CD4-positive, alpha-beta memory T cell (primary cell): ENCODE measurements at regions not wholly inside any gene's neighbourhood (a gene's known extent, or its start where the extent isn't known, plus 50 kb on each side); places are given as distances from the start of the nearest gene placed in this dataset.
A peak's percentile ranks its signal among the peaks of the same experiment; 100 is the strongest.

Source experiments
- CTCF ChIA-PET: fragments of 350-600 bp; sonication (Branson Sonifier 250); formaldehyde crosslinking; loops from one replicate; lab custom pipeline; 2021; ENCODE audit warnings: inconsistent platforms; ENCODE audit not compliant: partially characterized antibody; lab: Charles Lee
- POLR2A ChIA-PET: fragments of 350-600 bp; sonication (Branson Sonifier 250); formaldehyde crosslinking; loops from one replicate; lab custom pipeline; 2021; ENCODE audit not compliant: partially characterized antibody; lab: Charles Lee
- DNase-seq, 5 donors: peaks; one replicate each; pipeline versions ENCODE4 v3.0.0 to v3.0.0-alpha.2; 2020 to 2022; ENCODE audit warnings: mixed read lengths in 1 of 5
- H3K27ac ChIP-seq: one replicate; pipeline ENCODE4 v1.7.0; 2013; ENCODE audit warnings: low read depth, low read length
- H3K27me3 ChIP-seq: 2 replicates; pipeline ENCODE4 v1.7.0; 2013; ENCODE audit warnings: mild to moderate bottlenecking, low read length, moderate library complexity; ENCODE audit not compliant: insufficient read depth
- H3K36me3 ChIP-seq: 2 replicates; pipeline ENCODE4 v1.7.0; 2013; ENCODE audit warnings: mild to moderate bottlenecking, low read length, moderate library complexity; ENCODE audit not compliant: insufficient read depth
- H3K4me1 ChIP-seq: 2 replicates; pipeline ENCODE4 v1.7.0; 2013; ENCODE audit warnings: mild to moderate bottlenecking, low read length, moderate library complexity; ENCODE audit not compliant: insufficient read depth
- H3K4me3 ChIP-seq, 2 donors: one replicate each; pipeline ENCODE4 v1.7.0; 2013; ENCODE audit warnings: low read length in 2 of 2, mild to moderate bottlenecking in 1 of 2
- H3K9me3 ChIP-seq, 2 donors: one replicate each; pipeline ENCODE4 v1.7.0; 2013; ENCODE audit warnings: low read length in 2 of 2, control low read depth in 1 of 2; ENCODE audit not compliant: control insufficient read depth in 1 of 2
- H3K27ac Mint-ChIP-seq, 7 donors: one replicate each; pipeline ENCODE4 v1.8.0; 2020 to 2021; ENCODE audit warnings: mixed read lengths in 7 of 7, mild to moderate bottlenecking in 6 of 7, inconsistent platforms in 3 of 7, moderate library complexity in 3 of 7
- H3K27me3 Mint-ChIP-seq, 2 donors: one replicate each; pipeline ENCODE4 v1.8.0; 2020 to 2021; ENCODE audit warnings: mixed read lengths in 2 of 2
- H3K36me3 Mint-ChIP-seq, 2 donors: one replicate each; pipeline ENCODE4 v1.8.0; 2020 to 2021; ENCODE audit warnings: mixed read lengths in 2 of 2, inconsistent platforms in 1 of 2, mild to moderate bottlenecking in 1 of 2
- H3K4me1 Mint-ChIP-seq, 4 donors: one replicate each; pipeline ENCODE4 v1.8.0; 2020 to 2021; ENCODE audit warnings: mixed read lengths in 4 of 4, mild to moderate bottlenecking in 1 of 4
- H3K4me3 Mint-ChIP-seq, 8 donors: one replicate each; pipeline ENCODE4 v1.8.0; 2020 to 2021; ENCODE audit warnings: mixed read lengths in 8 of 8, mild to moderate bottlenecking in 7 of 8, moderate library complexity in 6 of 8, inconsistent platforms in 3 of 8
- H3K9me3 Mint-ChIP-seq, 8 donors: one replicate each; pipeline ENCODE4 v1.8.0; 2020 to 2021; ENCODE audit warnings: mixed read lengths in 8 of 8, mild to moderate bottlenecking in 5 of 8, inconsistent platforms in 3 of 8, moderate library complexity in 1 of 8
- intact Hi-C: fragments of 100-400 bp; cut with micrococcal nuclease; formaldehyde crosslinking; loops from one replicate; pipeline ENCODE4 v1.15.1; 2023

DNA sequence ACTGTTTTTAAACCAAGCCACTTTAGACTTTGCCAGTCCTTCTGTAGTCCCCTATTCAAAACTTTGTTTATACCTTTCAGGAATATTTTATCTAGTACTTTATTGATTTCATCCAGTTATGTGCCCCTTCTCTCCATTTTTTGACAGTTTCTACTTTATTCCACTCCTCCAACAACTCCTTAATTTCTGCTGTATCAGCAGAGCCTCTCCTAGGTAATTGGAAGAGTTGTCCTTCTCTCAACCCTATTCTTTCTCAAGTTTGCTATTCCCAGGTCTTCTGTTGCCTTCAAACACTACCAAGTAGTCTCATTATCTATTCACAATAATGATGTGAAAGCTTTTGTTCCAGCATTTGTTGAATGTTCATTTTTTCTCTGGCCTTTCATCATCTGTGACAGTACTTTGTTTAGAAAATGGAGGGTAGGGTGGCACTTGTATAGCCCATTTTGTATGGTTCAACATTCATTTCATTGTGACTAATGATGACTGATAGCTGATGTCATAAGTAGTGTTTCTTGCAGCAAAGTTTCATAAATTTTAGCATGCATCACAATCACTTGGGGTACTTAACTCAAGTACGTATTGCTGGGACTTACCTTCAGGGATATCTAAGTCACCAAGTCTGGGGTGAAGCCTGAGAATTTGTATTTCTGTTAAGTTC is 204.4 kb upstream of the DMRT1 start:
- no peak overlapping the region for H3K27ac ChIP-seq
- intact Hi-C loops: no loop called here
- H3K9me3 Mint-ChIP-seq: peaks cover 0 to 4% (median 2%) of the 10 kb centered on the region in 8 donors
- no peaks in the 10 kb centered on the region for H3K27me3 Mint-ChIP-seq
- H3K4me1 ChIP-seq: no peaks in the 10 kb centered on the region
- peaks cover under 1 to 8% (median 2%) of the 10 kb centered on the region in 4 donors for H3K4me1 Mint-ChIP-seq
- H3K4me3 ChIP-seq: no peak overlapping the region
- H3K36me3 ChIP-seq: no peaks in the 10 kb centered on the region
- DNase-seq: no peak
- H3K36me3 Mint-ChIP-seq: peaks cover 0 to 15% of the 10 kb centered on the region in 2 donors
- H3K27ac Mint-ChIP-seq: no peak overlapping the region
- no peaks in the 10 kb centered on the region for H3K9me3 ChIP-seq
- ChIA-PET CTCF (no interaction called here), POLR2A (no interaction called here)
- no peaks in the 10 kb centered on the region for H3K27me3 ChIP-seq
- no peak overlapping the region for H3K4me3 Mint-ChIP-seq

DNA sequence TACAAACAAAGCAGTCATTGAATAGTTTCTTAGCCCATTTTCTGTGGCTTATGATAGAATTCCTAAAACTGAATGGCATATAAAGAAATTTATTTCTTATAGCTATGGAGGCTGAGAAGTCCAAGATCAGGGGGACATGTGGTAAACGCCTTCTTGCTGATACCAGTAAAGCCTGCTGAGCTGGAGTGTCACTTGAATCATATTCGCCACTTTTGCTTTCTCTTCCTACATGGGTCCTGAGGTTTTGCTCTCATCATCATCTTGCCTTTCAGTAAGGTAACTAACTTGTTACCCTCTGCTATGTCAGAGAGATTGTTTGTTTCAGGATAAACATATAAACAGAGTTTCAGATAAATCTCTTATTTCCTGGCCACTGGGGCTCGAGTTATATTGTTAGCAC is 203.3 kb upstream of the DMRT1 start:
- peaks cover 0 to 4% (median under 1%) of the 10 kb centered on the region in 8 donors for H3K9me3 Mint-ChIP-seq
- H3K27ac ChIP-seq: no peak overlapping the region
- DNase-seq: no peak
- intact Hi-C loops: no loop called here
- H3K4me1 ChIP-seq: no peaks in the 10 kb centered on the region
- H3K27me3 ChIP-seq: no peaks in the 10 kb centered on the region
- ChIA-PET POLR2A (no interaction called here), CTCF (no interaction called here)
- no peak overlapping the region for H3K27ac Mint-ChIP-seq
- no peak overlapping the region for H3K4me3 ChIP-seq
- H3K36me3 Mint-ChIP-seq: peaks cover 0 to 15% of the 10 kb centered on the region in 2 donors
- no peaks in the 10 kb centered on the region for H3K9me3 ChIP-seq
- H3K36me3 ChIP-seq: no peaks in the 10 kb centered on the region
- H3K4me3 Mint-ChIP-seq: no peak overlapping the region
- H3K4me1 Mint-ChIP-seq: peaks cover 0 to 8% (median 3%) of the 10 kb centered on the region in 4 donors
- H3K27me3 Mint-ChIP-seq: no peaks in the 10 kb centered on the region

DNA sequence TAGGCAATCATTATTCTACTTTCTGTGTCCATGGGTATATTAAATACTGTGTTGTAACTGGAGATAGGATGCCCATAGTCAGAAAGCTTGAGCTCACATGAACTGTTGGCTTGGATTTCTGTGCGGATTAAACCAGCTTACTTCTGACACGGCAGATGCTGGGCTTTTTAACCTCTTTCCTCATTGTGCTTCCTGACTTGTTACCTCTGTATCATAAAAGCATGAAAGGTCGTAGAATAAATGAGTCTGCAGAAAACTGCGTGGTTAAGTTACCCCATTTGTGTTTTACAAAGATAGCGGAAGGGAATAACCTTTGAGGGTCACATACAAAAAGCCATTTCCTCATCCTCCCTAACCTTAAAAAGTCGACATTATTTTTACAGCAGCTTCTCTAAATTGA is 199.5 kb upstream of the DMRT1 start:
- peaks cover 0 to 3% of the 10 kb centered on the region in 2 donors for H3K36me3 Mint-ChIP-seq
- intact Hi-C loops: no loop called here

DNA sequence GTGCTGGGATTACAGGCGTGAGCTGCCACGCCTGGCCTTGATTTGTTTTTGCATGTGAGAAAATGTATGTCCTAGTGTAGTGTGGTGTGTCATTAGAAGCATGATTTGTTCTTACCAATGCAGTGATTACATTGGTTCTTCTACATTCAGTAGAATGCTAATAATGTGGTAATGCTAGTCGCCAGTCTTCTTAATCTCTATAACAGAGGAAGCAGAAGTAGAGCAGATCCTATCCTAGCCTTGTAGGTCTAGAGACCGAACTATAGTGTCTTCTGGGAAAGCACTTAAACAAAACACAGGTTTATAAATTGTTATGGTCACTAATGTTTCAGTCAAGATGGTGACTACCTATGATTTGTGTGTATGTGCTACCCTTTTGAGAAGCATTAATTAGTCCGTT is 197.5 kb upstream of the DMRT1 start:
- no peak overlapping the region for H3K4me3 Mint-ChIP-seq
- peaks cover 1 to 8% (median 7%) of the 10 kb centered on the region in 4 donors for H3K4me1 Mint-ChIP-seq
- no peak overlapping the region for H3K27ac Mint-ChIP-seq
- ChIA-PET CTCF (no interaction called here), POLR2A (no interaction called here)
- intact Hi-C loops: no loop called here
- peaks cover 0 to 2% (median 0%) of the 10 kb centered on the region in 8 donors for H3K9me3 Mint-ChIP-seq
- H3K4me3 ChIP-seq: no peak overlapping the region
- DNase-seq: no peak
- no peaks in the 10 kb centered on the region for H3K36me3 Mint-ChIP-seq
- H3K27me3 Mint-ChIP-seq: no peaks in the 10 kb centered on the region
- no peaks in the 10 kb centered on the region for H3K9me3 ChIP-seq
- H3K36me3 ChIP-seq: no peaks in the 10 kb centered on the region
- H3K4me1 ChIP-seq: no peaks in the 10 kb centered on the region
- no peak overlapping the region for H3K27ac ChIP-seq
- H3K27me3 ChIP-seq: no peaks in the 10 kb centered on the region

More for the DNA sequence above, 199.5 kb upstream of the DMRT1 start:
- H3K9me3 ChIP-seq: no peaks in the 10 kb centered on the region
- H3K4me3 ChIP-seq: no peak overlapping the region
- H3K36me3 ChIP-seq: no peaks in the 10 kb centered on the region
- no peaks in the 10 kb centered on the region for H3K27me3 ChIP-seq
- peaks cover 0 to 8% (median 2%) of the 10 kb centered on the region in 4 donors for H3K4me1 Mint-ChIP-seq
- H3K4me3 Mint-ChIP-seq: no peak overlapping the region
- H3K27ac ChIP-seq: no peak overlapping the region
- DNase-seq: no peak
- H3K9me3 Mint-ChIP-seq: peaks cover 0 to 2% (median 0%) of the 10 kb centered on the region in 8 donors
- POLR2A ChIA-PET: no interaction called here
- no peaks in the 10 kb centered on the region for H3K4me1 ChIP-seq
- H3K27ac Mint-ChIP-seq: peak overlapping the region in 1 of 7 donors; percentile 10
- no peaks in the 10 kb centered on the region for H3K27me3 Mint-ChIP-seq
- CTCF ChIA-PET: no interaction called here

DNA sequence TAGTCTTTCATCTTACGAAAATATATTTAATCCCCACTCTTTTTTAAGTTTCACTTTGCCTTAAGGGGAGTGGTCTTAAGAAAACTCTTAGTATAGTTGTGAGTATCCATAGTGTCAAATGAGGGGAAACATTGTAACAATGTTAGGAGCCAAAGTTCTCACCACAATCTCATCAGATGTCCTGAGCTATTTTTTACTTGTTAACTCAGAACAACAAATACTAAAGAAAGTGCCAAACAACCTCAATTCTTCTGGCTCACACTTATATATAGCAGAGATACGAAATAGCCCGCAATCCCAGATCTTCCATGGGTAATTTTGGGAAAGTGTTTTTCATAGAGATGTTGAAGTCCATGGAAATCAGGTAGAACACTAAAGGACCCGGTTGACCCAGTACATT is 194.0 kb upstream of the DMRT1 start:
- no peak for DNase-seq
- H3K4me1 ChIP-seq: peaks cover 14% of the 10 kb centered on the region
- H3K9me3 ChIP-seq: no peaks in the 10 kb centered on the region
- H3K4me3 ChIP-seq: no peak overlapping the region
- H3K4me1 Mint-ChIP-seq: peaks cover 16 to 27% (median 18%) of the 10 kb centered on the region in 4 donors
- H3K36me3 ChIP-seq: no peaks in the 10 kb centered on the region
- ChIA-PET CTCF (no interaction called here), POLR2A (no interaction called here)
- H3K36me3 Mint-ChIP-seq: no peaks in the 10 kb centered on the region
- no peak overlapping the region for H3K4me3 Mint-ChIP-seq
- no peak overlapping the region for H3K27ac Mint-ChIP-seq
- no peaks in the 10 kb centered on the region for H3K27me3 Mint-ChIP-seq
- intact Hi-C loops: no loop called here
- H3K27me3 ChIP-seq: no peaks in the 10 kb centered on the region
- H3K9me3 Mint-ChIP-seq: no peaks in the 10 kb centered on the region
- H3K27ac ChIP-seq: no peak overlapping the region

DNA sequence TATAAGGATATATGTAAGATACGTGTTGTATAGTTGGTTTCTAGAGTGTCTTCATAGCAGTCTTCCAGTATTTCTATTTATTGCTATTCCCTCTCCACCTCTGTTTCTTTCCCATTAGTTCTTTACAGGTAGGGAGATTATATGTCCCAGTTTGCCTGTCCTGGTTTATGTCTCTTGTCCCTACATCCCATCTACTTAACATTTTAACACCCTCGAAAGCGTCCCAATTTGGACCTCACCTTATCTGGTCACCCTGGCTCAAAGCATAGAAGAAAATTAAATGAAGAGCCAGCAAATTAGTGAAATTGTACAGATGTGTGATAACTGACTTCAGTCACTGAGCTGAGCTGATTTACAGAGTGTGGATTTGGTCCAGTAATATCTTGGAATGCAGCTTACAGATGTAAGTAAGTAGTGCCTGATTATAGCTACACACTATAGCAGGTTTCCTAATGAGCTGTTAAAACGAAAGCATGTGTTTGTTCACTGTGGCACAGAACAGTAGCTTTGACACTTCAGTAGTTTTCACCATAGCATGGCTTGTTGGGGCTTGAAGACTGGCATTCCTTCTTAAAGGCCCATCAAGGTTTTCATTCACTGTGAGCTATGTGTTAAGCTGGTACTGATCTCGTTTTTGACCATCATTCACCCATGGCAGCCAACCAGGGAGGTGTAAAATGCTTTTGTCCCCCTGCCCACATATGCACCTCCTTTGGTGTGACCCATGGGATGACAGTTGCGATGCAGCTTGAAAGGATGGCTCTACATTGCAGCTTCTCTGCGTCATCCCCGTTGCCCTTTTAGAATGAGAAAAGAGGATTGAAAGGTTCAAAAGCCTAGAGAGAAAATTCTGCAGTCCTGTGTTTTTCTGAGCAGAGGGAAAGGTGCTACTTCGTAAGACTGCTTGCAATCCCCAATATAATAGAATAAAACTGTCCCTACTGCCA is 192.1 kb upstream of the DMRT1 start:
- H3K27ac ChIP-seq: no peak overlapping the region
- CTCF ChIA-PET: interaction anchor here (1.5 kb wide), 1 partner anchor 36 kb away, joined by 3 read pairs; no protein-coding TSS in a partner anchor
- no peaks in the 10 kb centered on the region for H3K9me3 ChIP-seq
- H3K4me3 ChIP-seq: no peak overlapping the region
- Mint-ChIP-seq H3K4me1 (peaks cover 16 to 28% (median 19%) of the 10 kb centered on the region in 4 donors), H3K9me3 (no peaks in the 10 kb centered on the region), H3K27ac (peak overlapping the region in 2 of 7 donors; percentile 48 to 91), H3K27me3 (no peaks in the 10 kb centered on the region), H3K4me3 (peak overlapping the region in 7 of 8 donors; percentile 63 to 88 (median 83)), H3K36me3 (no peaks in the 10 kb centered on the region)
- no peaks in the 10 kb centered on the region for H3K27me3 ChIP-seq
- intact Hi-C loops: no loop called here
- H3K36me3 ChIP-seq: no peaks in the 10 kb centered on the region
- peaks cover 14% of the 10 kb centered on the region for H3K4me1 ChIP-seq
- DNase-seq: peak in 1 of 5 donors; percentile 25
- POLR2A ChIA-PET: no interaction called here

DNA sequence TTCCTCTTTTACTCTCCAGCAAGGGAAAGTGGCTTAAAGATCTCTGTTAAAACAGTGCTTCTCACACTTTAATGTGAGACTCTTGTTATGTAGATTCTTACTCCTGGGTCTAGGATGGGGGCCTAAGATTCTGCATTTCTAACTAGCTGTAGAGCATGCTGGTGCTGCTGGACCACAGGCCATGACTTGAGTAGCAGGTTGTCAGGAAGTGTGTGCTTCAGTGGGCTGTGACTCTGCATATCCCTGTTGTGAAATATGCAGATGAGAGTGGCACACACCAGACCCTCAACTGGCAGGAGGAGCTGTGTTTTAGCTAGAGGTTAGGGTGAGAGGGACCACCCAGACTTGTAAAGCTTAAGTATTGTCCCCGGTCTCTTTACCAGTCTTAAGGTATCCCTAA is 191.1 kb upstream of the DMRT1 start:
- ChIA-PET POLR2A (no interaction called here), CTCF (interaction anchor here (1.5 kb wide), 1 partner anchor 37 kb away, joined by 3 read pairs; no protein-coding TSS in a partner anchor)
- intact Hi-C loops: no loop called here
- no peaks in the 10 kb centered on the region for H3K9me3 ChIP-seq
- H3K4me3 ChIP-seq: no peak overlapping the region
- Mint-ChIP-seq H3K9me3 (no peaks in the 10 kb centered on the region), H3K27ac (peak overlapping the region in 5 of 7 donors; percentile 22 to 91 (median 52)), H3K36me3 (no peaks in the 10 kb centered on the region), H3K4me3 (peak overlapping the region; percentile 63 to 88 (median 80)), H3K27me3 (no peaks in the 10 kb centered on the region), H3K4me1 (peaks cover 16 to 32% (median 19%) of the 10 kb centered on the region in 4 donors)
- H3K36me3 ChIP-seq: no peaks in the 10 kb centered on the region
- H3K27ac ChIP-seq: no peak overlapping the region
- peak in 1 of 5 donors; percentile 20 for DNase-seq
- H3K4me1 ChIP-seq: peaks cover 14% of the 10 kb centered on the region
- no peaks in the 10 kb centered on the region for H3K27me3 ChIP-seq
